K562 (cell line): ENCODE measurements at regions not wholly inside any gene's neighbourhood (a gene's known extent, or its start where the extent isn't known, plus 50 kb on each side); places are given as distances from the start of the nearest gene placed in this dataset.

Experiments used
- ATAC-seq: fragments of 200-7000 bp; cut with Tn5 transposase; 3 replicates; pipeline ENCODE4 v1.9.1; 2020; ENCODE audit warnings: moderate library complexity
- BruUV-seq: library from RNA; stranded (reverse); fragments of 400-500 nt; replicated peaks from 2 replicates; lab custom pipeline; 2021; lab: Mats Ljungman, UMichigan
- CTCF ChIA-PET: fragments of 300-600 bp; formaldehyde crosslinking; extraction: SDS; loops from one replicate; lab custom pipeline; 2021; ENCODE audit warnings: low intra/inter-chr PET ratio; lab: Yijun Ruan, JAX
- POLR2A ChIA-PET: fragments of 300-600, 350-650 bp; sonication (Branson Sonifier 250); formaldehyde crosslinking; extraction: SDS; loops from one replicate; lab custom pipeline; 2021; ENCODE audit warnings: antibody characterized with exemption, inconsistent platforms; lab: Yijun Ruan, JAX
- DNase-seq, 4 experiments: peaks; one replicate each; pipeline versions ENCODE4 v3.0.0 to v3.0.0-alpha.2; 2011 to 2018; ENCODE audit warnings: low spot score in 3 of 4, mixed read lengths in 3 of 4; ENCODE audit errors: extremely low read depth in 1 of 4
- FAIRE-seq: peaks from 2 replicates; lab custom pipeline; 2011; peaks lifted over from hg19 to GRCh38; lab: Jason Lieb, UNC
- H2AFZ ChIP-seq: 2 replicates; pipeline ENCODE4 v1.6.0; 2011; ENCODE audit warnings: low read depth, low read length, control low read depth, inconsistent platforms
- H3K27ac ChIP-seq: fragments of 200-600 bp; 3 replicates; pipeline ENCODE4 v1.8.0; 2011; ENCODE audit warnings: low read depth, mild to moderate bottlenecking, control low read depth, inconsistent platforms, low read length, moderate library complexity, mixed read lengths; ENCODE audit errors: extremely low read depth
- H3K27me3 ChIP-seq, 2 experiments: fragments of 300-600 bp in 1 of 2; 2 replicates in 1 of 2; 3 replicates in 1 of 2; pipeline versions ENCODE4 v1.6.0 to v1.8.0; 2011; ENCODE audit warnings: inconsistent platforms in 2 of 2, low read length in 2 of 2, mild to moderate bottlenecking in 1 of 2, mixed read lengths in 1 of 2, moderate library complexity in 1 of 2; ENCODE audit not compliant: control insufficient read depth in 2 of 2, insufficient read depth in 2 of 2
- H3K36me3 ChIP-seq: fragments of 300-600 bp; 3 replicates; pipeline ENCODE4 v1.8.0; 2011; ENCODE audit warnings: mild to moderate bottlenecking, low read length, inconsistent platforms; ENCODE audit not compliant: control insufficient read depth, insufficient read depth
- H3K4me1 ChIP-seq, 2 experiments: fragments of 200-600 bp in 1 of 2; replicated peaks in 1 of 2; 2 replicates in 1 of 2; 3 replicates in 1 of 2; pipeline versions ENCODE4 v1.5.1 to v1.8.0; 2011; ENCODE audit warnings: inconsistent platforms in 2 of 2, low read length in 2 of 2, mild to moderate bottlenecking in 1 of 2, mixed read lengths in 1 of 2, moderate library complexity in 1 of 2; ENCODE audit not compliant: control insufficient read depth in 2 of 2, insufficient read depth in 2 of 2
- H3K4me2 ChIP-seq: 2 replicates; pipeline ENCODE4 v1.6.1; 2011; ENCODE audit warnings: low read length, control low read depth, inconsistent platforms, mixed read lengths; ENCODE audit not compliant: insufficient read depth
- H3K4me3 ChIP-seq: fragments of 200-600 bp; sonication (generic), shearing (Covaris generic); 2 replicates; pipeline ENCODE4 v1.5.1; 2016; ENCODE audit warnings: control low read depth, inconsistent platforms
- H3K79me2 ChIP-seq: fragments of 200-600 bp; 3 replicates; pipeline ENCODE4 v1.8.0; 2011; ENCODE audit warnings: low read length, inconsistent platforms; ENCODE audit not compliant: control insufficient read depth, insufficient read depth
- H3K9ac ChIP-seq, 2 experiments: 2 replicates each; pipeline versions ENCODE4 v1.6.0 to v1.6.1; 2011; ENCODE audit warnings: low read depth in 2 of 2, low read length in 2 of 2, control low read depth in 1 of 2, inconsistent platforms in 1 of 2, mild to moderate bottlenecking in 1 of 2, mixed read lengths in 1 of 2; ENCODE audit not compliant: insufficient read depth in 1 of 2
- H3K9me1 ChIP-seq: one replicate; pipeline ENCODE4 v1.6.0; 2011; ENCODE audit warnings: inconsistent platforms, mild to moderate bottlenecking, low read length, moderate library complexity; ENCODE audit not compliant: control insufficient read depth, insufficient read depth
- H3K9me3 ChIP-seq: replicated peaks from 2 replicates; pipeline ENCODE4 v1.5.1; 2011; ENCODE audit warnings: low read depth, low read length, inconsistent platforms; ENCODE audit not compliant: control insufficient read depth, insufficient read depth
- H4K20me1 ChIP-seq: replicated peaks from 2 replicates; pipeline ENCODE4 v1.6.1; 2011; ENCODE audit warnings: low read length, inconsistent platforms, mixed read lengths; ENCODE audit not compliant: control insufficient read depth, insufficient read depth
- CBX1 ChIP-seq: sonication (generic); IDR thresholded peaks from 2 replicates; pipeline ENCODE4 v1.6.1; 2016; ENCODE audit warnings: antibody characterized with exemption, low read depth, mild to moderate bottlenecking
- CSDE1 ChIP-seq, 2 experiments: fragments of 450-650 bp; IDR thresholded peaks; 2 replicates each; pipeline ENCODE4 v1.6.1; 2016; ENCODE audit warnings: mild to moderate bottlenecking in 1 of 2
- FIP1L1 ChIP-seq: fragments of 200-400 bp; formaldehyde crosslinking; IDR thresholded peaks from 2 replicates; pipeline ENCODE4 v1.6.1; 2018; ENCODE audit warnings: mild to moderate bottlenecking, low read depth, low read length; ENCODE audit not compliant: poor library complexity, severe bottlenecking
- FOXK2 ChIP-seq, 2 experiments: fragments of 450-650 bp; IDR thresholded peaks in 1 of 2; conservative IDR thresholded peaks in 1 of 2; 2 replicates each; pipeline ENCODE4 v1.6.1; 2016; ENCODE audit warnings: low read depth in 2 of 2, mild to moderate bottlenecking in 1 of 2
- HLTF ChIP-seq: fragments of 450-650 bp; IDR thresholded peaks from 2 replicates; pipeline ENCODE4 v1.6.1; 2016
- MAFF ChIP-seq: IDR thresholded peaks from 2 replicates; pipeline ENCODE4 v1.6.1; 2012; ENCODE audit warnings: low read length, improper control_type of control experiment
- MIER1 ChIP-seq: fragments of 450-650 bp; IDR thresholded peaks from 2 replicates; pipeline ENCODE4 v1.6.1; 2016; ENCODE audit warnings: antibody characterized with exemption, mild to moderate bottlenecking, low read depth
- NELFE ChIP-seq: IDR thresholded peaks from 2 replicates; pipeline ENCODE4 v1.6.1; 2011; ENCODE audit warnings: mild to moderate bottlenecking; ENCODE audit not compliant: insufficient read depth, insufficient read length
- RNF2 ChIP-seq: sonication (generic); IDR thresholded peaks from 2 replicates; pipeline ENCODE4 v1.6.1; 2016
- ZBTB17 ChIP-seq: fragments of 450-650 bp; formaldehyde crosslinking; IDR thresholded peaks from 2 replicates; pipeline ENCODE4 v1.4.0; 2020; ENCODE audit warnings: mild to moderate bottlenecking
- ZBTB26 ChIP-seq: fragments of 450-650 bp; formaldehyde crosslinking; IDR thresholded peaks from 2 replicates; pipeline ENCODE4 v1.4.0; 2022; ENCODE audit warnings: missing genetic modification characterization
- ZBTB40 ChIP-seq, 2 experiments: fragments of 450-650 bp in 1 of 2; sonication (generic) in 1 of 2; formaldehyde crosslinking in 1 of 2; IDR thresholded peaks; 2 replicates each; pipeline versions ENCODE4 v1.7.1 to v1.9.0; 2016 to 2022; ENCODE audit warnings: inconsistent platforms in 1 of 2, mild to moderate bottlenecking in 1 of 2, missing genetic modification reagents in 1 of 2
- ZNF395 ChIP-seq: fragments of 200-800 bp; sonication (Bioruptor generic); IDR thresholded peaks from 2 replicates; pipeline ENCODE4 v1.6.1; 2017; ENCODE audit warnings: missing genetic modification characterization, missing compliant biosample characterization
- WGBS: fragments of 100-300 bp; shearing (Covaris generic); methylation state at CpG from one replicate; pipeline ENCODE4 v1.1.6; 2016; ENCODE audit warnings: low coverage, mixed read lengths; ENCODE audit not compliant: insufficient coverage; ENCODE audit errors: missing lambda C conversion rate; 5-methylcytosine and 5-hydroxymethylcytosine counted together
- in situ Hi-C: fragments of 300-500 bp; cut with MboI; formaldehyde crosslinking; loops from 4 replicates; pipeline ENCODE4 v1.15.0; 2018; ENCODE audit warnings: inconsistent platforms, mixed read lengths
- intact Hi-C: fragments of 100-400 bp; cut with micrococcal nuclease; formaldehyde crosslinking; loops from 2 replicates; pipeline ENCODE4 v1.14.2; 2022

- H3K27ac ChIP-seq = no peak overlapping the region
- H3K79me2 ChIP-seq = no peaks in the 10 kb centered on the region
- no peak overlapping the region for H3K4me2 ChIP-seq
- FAIRE-seq = no peak
- H3K36me3 ChIP-seq = no peaks in the 10 kb centered on the region
- peak in 1 of 4 experiments; percentile 0 for DNase-seq
- H3K9ac ChIP-seq = no peak overlapping the region
- H3K9me1 ChIP-seq = no peaks in the 10 kb centered on the region
- no peak overlapping the region for H2AFZ ChIP-seq
- intact Hi-C loops (no loop called here), in situ Hi-C loops (no loop called here)
- CTCF ChIA-PET = no interaction called here
- peaks cover 12% of the 10 kb centered on the region; the same call in 1 of the 2 replicates for H3K9me3 ChIP-seq
- BruUV-seq = no TSS peak
- no peak overlapping the region for H3K4me3 ChIP-seq
- H3K27me3 ChIP-seq = no peaks in the 10 kb centered on the region; a peak in 2 of 5 replicates
- no peak for ATAC-seq
- no peaks in the 10 kb centered on the region for H3K4me1 ChIP-seq
- WGBS = 0% methylated on average over 3 of the region's 3 CpGs
- H4K20me1 ChIP-seq = no peaks in the 10 kb centered on the region
- POLR2A ChIA-PET = no interaction called here
- TF ChIP-seq MIER1 (no peak), ZBTB40 (IDR thresholded peaks at IDR 0.05) (no peak), ZBTB40 (CRISPR knock-in tag; IDR thresholded peaks at IDR 0.05) (no peak), HLTF (no peak), NELFE (no peak), ZBTB26 (CRISPR knock-in tag) (no peak), ZNF395 (CRISPR knock-in tag) (no peak), ZBTB17 (CRISPR knock-in tag) (no peak), CBX1 (no peak), MAFF (no peak), FIP1L1 (no peak), RNF2 (no peak), CSDE1 (IDR thresholded peaks at IDR 0.05) (no peak), FOXK2 (conservative IDR thresholded peaks at IDR 0.05 in 1 of 2, IDR thresholded peaks at IDR 0.05 in 1 of 2; ENCODE audit: low read depth in 2 of 2) (no peak)
These were observed 1150.0 kb downstream of the RPIA start for GRCh38 chr2:89841476-89841840.
